ENCODE measurements at regions not wholly inside any gene's neighbourhood (a gene's known extent, or its start where the extent isn't known, plus 50 kb on each side); places are given as distances from the start of the nearest gene placed in this dataset.
A peak's percentile ranks its signal among the peaks of the same experiment; 100 is the strongest.
"Not testable (repeated sequence)": the region's sequence is repeated elsewhere in the genome, so short reads cannot be mapped to it uniquely, and the experiment has no call there.

GRCh38 chr10:15921423-15921945 is 61.2 kb upstream of the MINDY3 start:
- not testable (repeated sequence) for H3K4me3 ChIP-seq, H3K36me3 ChIP-seq, H3K27me3 ChIP-seq, H3K9me3 ChIP-seq, DNase-seq

- H3K9me3 ChIP-seq: no peaks in the 10 kb centered on the region; the same call in 1 of the 2 replicates
- no peak overlapping the region for H3K4me3 ChIP-seq
- H3K36me3 ChIP-seq: no peaks in the 10 kb centered on the region
- DNase-seq: no peak
- peaks cover 3% of the 10 kb centered on the region for H3K27me3 ChIP-seq
These were observed 71.1 kb upstream of the MINDY3 start for GRCh38 chr10:15931376-15931775.

GRCh38 chr10:15939543-15939942 is 79.2 kb upstream of the MINDY3 start:
- H3K27me3 ChIP-seq, H3K9me3 ChIP-seq, H3K36me3 ChIP-seq, H3K4me3 ChIP-seq: not testable (repeated sequence)
- peak; percentile 35 for DNase-seq

- no peaks in the 10 kb centered on the region for H3K27me3 ChIP-seq
- no peak overlapping the region for H3K4me3 ChIP-seq
- H3K9me3 ChIP-seq: no peaks in the 10 kb centered on the region; the same call in 1 of the 2 replicates
- DNase-seq: no peak
- H3K36me3 ChIP-seq: no peaks in the 10 kb centered on the region
These were observed 83.1 kb upstream of the MINDY3 start for GRCh38 chr10:15943426-15943825.

DNA sequence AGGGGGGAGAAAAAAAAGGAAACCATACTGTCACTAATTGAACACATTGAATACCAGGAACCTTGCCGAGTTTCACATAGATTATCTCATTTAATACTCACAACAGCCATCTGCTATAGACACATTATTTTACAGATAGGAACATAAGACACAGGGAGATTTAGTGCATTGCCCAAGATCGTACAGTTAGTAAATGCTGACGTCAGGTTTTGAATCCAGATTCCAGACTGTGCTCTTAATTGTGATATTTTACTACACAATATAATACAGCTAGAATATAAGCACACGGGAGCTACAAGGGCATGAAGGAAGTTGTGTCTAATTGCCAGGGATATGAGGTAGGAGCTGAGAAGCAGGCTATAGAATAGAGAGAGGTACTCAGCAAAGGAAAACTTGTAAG is 93.9 kb upstream of the MINDY3 start:
- Histone ChIP-seq H3K27me3 (peaks cover 4% of the 10 kb centered on the region; the same call in 1 of the 2 replicates), H3K36me3 (no peaks in the 10 kb centered on the region), H3K9me3 (no peaks in the 10 kb centered on the region), H3K4me3 (no peak overlapping the region)
- no peak for DNase-seq

- Histone ChIP-seq H3K9me3 (no peaks in the 10 kb centered on the region), H3K36me3 (no peaks in the 10 kb centered on the region), H3K4me3 (no peak overlapping the region), H3K27me3 (0 out of 2 replicates have a peak, but pooled peaks cover 4% of the 10 kb centered on the region)
- DNase-seq: no peak
These were observed 100.0 kb upstream of the MINDY3 start for GRCh38 chr10:15960277-15960676.

GRCh38 chr10:15972736-15973135 is 112.4 kb upstream of the MINDY3 start:
- H3K9me3 ChIP-seq, H3K4me3 ChIP-seq, DNase-seq, H3K36me3 ChIP-seq: not testable (repeated sequence)
- peaks cover 12% of the 10 kb centered on the region for H3K27me3 ChIP-seq

DNA sequence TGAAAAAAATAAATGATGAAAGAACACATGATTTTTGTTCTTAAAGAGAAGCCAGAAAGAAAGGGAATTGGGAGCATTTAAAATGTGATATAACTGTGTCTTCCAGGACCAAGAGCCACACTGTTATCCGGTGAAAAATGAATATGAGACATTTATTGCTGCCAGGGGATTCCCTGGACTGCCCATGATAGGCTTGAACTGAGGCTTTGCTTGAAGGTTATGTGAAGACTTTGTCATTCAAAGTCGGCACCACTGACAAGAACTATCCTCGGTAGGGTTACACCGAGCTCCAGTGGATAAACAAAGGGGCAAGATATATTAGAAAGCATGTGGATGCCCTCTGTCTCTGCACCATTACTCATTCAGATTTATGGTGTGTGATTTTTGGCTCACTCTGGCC is 125.4 kb upstream of the MINDY3 start:
- Histone ChIP-seq H3K4me3 (no peak overlapping the region), H3K36me3 (no peaks in the 10 kb centered on the region), H3K27me3 (0 out of 2 replicates have a peak, but pooled peaks cover 3% of the 10 kb centered on the region), H3K9me3 (no peaks in the 10 kb centered on the region)
- DNase-seq: no peak

- H3K36me3 ChIP-seq: no peaks in the 10 kb centered on the region
- no peak overlapping the region for H3K4me3 ChIP-seq
- 0 out of 2 replicates have a peak, but pooled peaks cover 3% of the 10 kb centered on the region for H3K27me3 ChIP-seq
- no peaks in the 10 kb centered on the region for H3K9me3 ChIP-seq
- no peak for DNase-seq
These were observed 130.3 kb upstream of the MINDY3 start for GRCh38 chr10:15990535-15991129.

- H3K9me3 ChIP-seq: no peaks in the 10 kb centered on the region; the same call in 1 of the 2 replicates
- H3K27me3 ChIP-seq: no peaks in the 10 kb centered on the region
- no peak overlapping the region for H3K4me3 ChIP-seq
- no peak for DNase-seq
- no peaks in the 10 kb centered on the region for H3K36me3 ChIP-seq
These were observed 137.0 kb upstream of the MINDY3 start for GRCh38 chr10:15997313-15997712.

DNA sequence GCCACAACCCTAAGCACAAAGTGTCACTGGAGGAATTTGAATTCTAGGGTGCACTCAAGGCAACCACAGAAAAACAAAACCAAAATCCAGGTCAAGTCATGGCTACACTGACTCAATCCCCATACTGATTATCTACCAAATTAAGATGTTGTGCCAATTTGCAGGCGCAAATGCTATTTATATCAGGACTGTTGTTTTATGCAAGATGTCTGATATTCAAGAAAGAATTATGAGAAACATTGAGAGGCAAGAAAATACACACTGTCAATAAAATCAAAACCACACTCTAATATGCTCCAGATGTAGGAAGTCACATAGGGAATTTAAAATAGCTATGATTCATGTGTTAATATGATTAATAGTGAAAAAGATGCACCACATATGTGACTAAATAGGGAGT is 141.3 kb upstream of the MINDY3 start:
- Histone ChIP-seq H3K9me3 (peaks cover 2% of the 10 kb centered on the region; the same call in 1 of the 2 replicates), H3K4me3 (no peak overlapping the region), H3K27me3 (no peaks in the 10 kb centered on the region), H3K36me3 (no peaks in the 10 kb centered on the region)
- DNase-seq: no peak

GRCh38 chr10:16009785-16010184 is 149.5 kb upstream of the MINDY3 start:
- DNase-seq: no peak
- H3K9me3 ChIP-seq: no peaks in the 10 kb centered on the region; the same call in 1 of the 2 replicates

GRCh38 chr10:16011548-16011947 is 151.2 kb upstream of the MINDY3 start:
- Histone ChIP-seq H3K36me3 (no peaks in the 10 kb centered on the region), H3K27me3 (no peaks in the 10 kb centered on the region; the same call in 1 of the 2 replicates), H3K9me3 (no peaks in the 10 kb centered on the region), H3K4me3 (no peak overlapping the region)
- DNase-seq: no peak

More at GRCh38 chr10:16009785-16010184, 149.5 kb upstream of the MINDY3 start:
- H3K36me3 ChIP-seq: no peaks in the 10 kb centered on the region
- no peak overlapping the region for H3K4me3 ChIP-seq
- no peaks in the 10 kb centered on the region; the same call in 1 of the 2 replicates for H3K27me3 ChIP-seq

GRCh38 chr10:16014469-16014868 is 154.2 kb upstream of the MINDY3 start:
- Histone ChIP-seq H3K9me3 (no peaks in the 10 kb centered on the region), H3K27me3 (no peaks in the 10 kb centered on the region), H3K36me3 (no peaks in the 10 kb centered on the region), H3K4me3 (no peak overlapping the region)
- no peak for DNase-seq

DNA sequence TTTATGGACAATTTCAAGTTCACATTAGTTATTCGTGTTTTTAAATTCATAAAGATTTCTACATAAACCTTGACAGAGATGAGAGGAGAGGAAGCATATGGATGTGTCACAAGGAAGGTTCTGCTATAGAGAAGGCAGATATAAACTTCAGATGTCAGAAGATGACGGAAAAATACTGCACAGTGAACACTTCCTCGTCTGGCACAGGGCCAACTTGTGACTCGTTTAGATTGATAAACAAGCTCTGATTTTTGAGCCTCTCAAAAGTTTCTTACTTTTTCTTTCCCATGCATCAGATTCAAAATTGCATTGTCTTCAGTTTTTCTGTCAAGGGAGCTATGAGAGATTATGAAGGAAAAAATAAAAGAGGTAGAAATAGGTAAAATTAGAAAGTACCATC is 156.4 kb upstream of the MINDY3 start:
- Histone ChIP-seq H3K4me3 (no peak overlapping the region), H3K9me3 (no peaks in the 10 kb centered on the region), H3K27me3 (no peaks in the 10 kb centered on the region), H3K36me3 (no peaks in the 10 kb centered on the region)
- no peak for DNase-seq

GRCh38 chr10:16020836-16021235 is 160.5 kb upstream of the MINDY3 start:
- DNase-seq: no peak
- Histone ChIP-seq H3K9me3 (no peaks in the 10 kb centered on the region), H3K27me3 (no peaks in the 10 kb centered on the region), H3K36me3 (no peaks in the 10 kb centered on the region), H3K4me3 (no peak overlapping the region)

GRCh38 chr10:16026832-16027231 is 166.5 kb upstream of the MINDY3 start:
- DNase-seq, H3K9me3 ChIP-seq, H3K36me3 ChIP-seq, H3K4me3 ChIP-seq, H3K27me3 ChIP-seq: not testable (repeated sequence)

DNA sequence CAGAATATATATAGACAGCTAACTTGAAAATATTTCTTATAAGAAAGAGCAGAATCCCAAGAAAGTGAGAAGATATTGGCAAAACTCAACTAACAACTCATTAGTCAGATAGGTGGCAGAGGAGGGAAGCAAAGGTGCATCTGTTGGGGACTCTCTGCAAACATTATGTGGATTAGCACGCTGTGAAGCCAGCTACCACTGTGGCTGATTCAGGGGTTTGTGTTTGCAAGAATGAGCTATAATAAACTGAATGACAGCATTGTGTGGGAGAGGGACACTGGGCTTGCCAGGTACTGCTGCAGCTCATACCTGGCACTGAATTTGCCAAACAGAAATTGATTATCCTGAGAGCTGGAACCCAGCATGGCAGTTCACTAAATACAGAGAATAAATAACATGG is 170.3 kb upstream of the MINDY3 start:
- Histone ChIP-seq H3K36me3 (no peaks in the 10 kb centered on the region), H3K9me3 (no peaks in the 10 kb centered on the region), H3K4me3 (no peak overlapping the region), H3K27me3 (no peaks in the 10 kb centered on the region; the same call in 1 of the 2 replicates)
- no peak for DNase-seq

Data from MG63 (cell line).